PFSK-1 (cell line): ENCODE measurements at regions not wholly inside any gene's neighbourhood (a gene's known extent, or its start where the extent isn't known, plus 50 kb on each side); places are given as distances from the start of the nearest gene placed in this dataset.

Source experiments
- FOXP2 ChIP-seq: optimal IDR thresholded peaks from 2 replicates; pipeline ENCODE3; 2011; ENCODE audit warnings: borderline replicate concordance, control low read depth, inconsistent platforms; ENCODE audit not compliant: insufficient read depth; ENCODE audit errors: extremely low read length, extremely low read depth
- POLR2AphosphoS5 ChIP-seq: IDR thresholded peaks from 2 replicates; pipeline ENCODE4 v1.6.1; 2012; ENCODE audit warnings: low read depth, mild to moderate bottlenecking, control low read depth, low read length, moderate library complexity
- SIN3A ChIP-seq: IDR thresholded peaks from 2 replicates; pipeline ENCODE4 v1.6.1; 2012; ENCODE audit warnings: mild to moderate bottlenecking, low read length, moderate library complexity, borderline replicate concordance; ENCODE audit not compliant: insufficient read depth
- TAF1 ChIP-seq: IDR thresholded peaks from 2 replicates; pipeline ENCODE4 v1.6.1; 2012; ENCODE audit warnings: low read length, control low read depth, borderline replicate concordance; ENCODE audit not compliant: insufficient read depth
- TF ChIP-seq, protein P1 (sequence below), 2 experiments: IDR thresholded peaks; 2 replicates each; pipeline versions ENCODE4 v1.6.1 to v1.8.0; 2011 to 2012; ENCODE audit warnings: low read depth in 2 of 2, low read length in 2 of 2, control low read depth in 1 of 2, inconsistent platforms in 1 of 2, mild to moderate bottlenecking in 1 of 2, moderate library complexity in 1 of 2; ENCODE audit not compliant: insufficient read depth in 1 of 2

DNA sequence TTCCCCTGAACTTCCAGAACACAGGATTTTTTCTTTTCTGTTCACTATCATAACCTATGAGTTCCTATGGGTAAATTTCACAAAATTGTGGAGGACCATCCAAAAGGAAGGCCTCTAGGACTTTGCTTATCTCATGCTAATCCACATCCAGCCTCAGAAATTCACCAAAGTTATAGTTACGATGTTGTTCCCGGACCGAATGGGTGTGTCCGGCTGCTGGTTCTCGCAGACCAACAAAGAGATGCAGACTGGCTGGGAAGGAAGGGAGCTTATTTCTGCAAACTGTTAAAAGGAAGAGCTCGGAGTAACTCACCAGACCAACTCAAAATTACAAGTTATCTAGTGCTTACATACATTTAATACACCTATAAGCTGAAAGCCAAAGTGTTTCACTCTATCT is 882.9 kb upstream of the SPRY2 start:
- TF ChIP-seq TAF1: no peak
- no peak for TF ChIP-seq POLR2AphosphoS5
- TF ChIP-seq SIN3A: no peak
- TF ChIP-seq, protein P1, sequence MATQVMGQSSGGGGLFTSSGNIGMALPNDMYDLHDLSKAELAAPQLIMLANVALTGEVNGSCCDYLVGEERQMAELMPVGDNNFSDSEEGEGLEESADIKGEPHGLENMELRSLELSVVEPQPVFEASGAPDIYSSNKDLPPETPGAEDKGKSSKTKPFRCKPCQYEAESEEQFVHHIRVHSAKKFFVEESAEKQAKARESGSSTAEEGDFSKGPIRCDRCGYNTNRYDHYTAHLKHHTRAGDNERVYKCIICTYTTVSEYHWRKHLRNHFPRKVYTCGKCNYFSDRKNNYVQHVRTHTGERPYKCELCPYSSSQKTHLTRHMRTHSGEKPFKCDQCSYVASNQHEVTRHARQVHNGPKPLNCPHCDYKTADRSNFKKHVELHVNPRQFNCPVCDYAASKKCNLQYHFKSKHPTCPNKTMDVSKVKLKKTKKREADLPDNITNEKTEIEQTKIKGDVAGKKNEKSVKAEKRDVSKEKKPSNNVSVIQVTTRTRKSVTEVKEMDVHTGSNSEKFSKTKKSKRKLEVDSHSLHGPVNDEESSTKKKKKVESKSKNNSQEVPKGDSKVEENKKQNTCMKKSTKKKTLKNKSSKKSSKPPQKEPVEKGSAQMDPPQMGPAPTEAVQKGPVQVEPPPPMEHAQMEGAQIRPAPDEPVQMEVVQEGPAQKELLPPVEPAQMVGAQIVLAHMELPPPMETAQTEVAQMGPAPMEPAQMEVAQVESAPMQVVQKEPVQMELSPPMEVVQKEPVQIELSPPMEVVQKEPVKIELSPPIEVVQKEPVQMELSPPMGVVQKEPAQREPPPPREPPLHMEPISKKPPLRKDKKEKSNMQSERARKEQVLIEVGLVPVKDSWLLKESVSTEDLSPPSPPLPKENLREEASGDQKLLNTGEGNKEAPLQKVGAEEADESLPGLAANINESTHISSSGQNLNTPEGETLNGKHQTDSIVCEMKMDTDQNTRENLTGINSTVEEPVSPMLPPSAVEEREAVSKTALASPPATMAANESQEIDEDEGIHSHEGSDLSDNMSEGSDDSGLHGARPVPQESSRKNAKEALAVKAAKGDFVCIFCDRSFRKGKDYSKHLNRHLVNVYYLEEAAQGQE (IDR thresholded peaks at IDR 0.05; ENCODE audit: insufficient read depth in 1 of 2, low read depth in 2 of 2, low read length in 2 of 2): no peak
- no peak for TF ChIP-seq FOXP2
